SK-N-SH (cell line): ENCODE measurements at regions not wholly inside any gene's neighbourhood (a gene's known extent, or its start where the extent isn't known, plus 50 kb on each side); places are given as distances from the start of the nearest gene placed in this dataset.

Experiments used
- CTCF ChIA-PET: fragments of 300-600, 350-600 bp; formaldehyde crosslinking; extraction: SDS; loops from one replicate; lab custom pipeline; 2021; lab: Yijun Ruan, JAX
- POLR2A ChIA-PET: fragments of 350-600 bp; sonication (Branson Sonifier 250); formaldehyde crosslinking; extraction: SDS; loops from one replicate; lab custom pipeline; 2020; ENCODE audit warnings: antibody characterized with exemption, inconsistent platforms; lab: Yijun Ruan, JAX
- DNase-seq: peaks from one replicate; pipeline ENCODE4 v3.0.0; 2012
- H2AFZ ChIP-seq: fragments of 200-600 bp; sonication (generic); 2 replicates; pipeline ENCODE4 v1.8.1; 2016; ENCODE audit warnings: antibody characterized with exemption, mild to moderate bottlenecking, low read depth
- H3F3A ChIP-seq: fragments of 200-600 bp; sonication (generic); replicated peaks from 2 replicates; pipeline ENCODE3; 2016; ENCODE audit warnings: antibody characterized with exemption, mild to moderate bottlenecking; ENCODE audit not compliant: insufficient read depth
- H3K27ac ChIP-seq, 2 experiments: fragments of 200-500 bp in 1 of 2; fragments of 200-600 bp in 1 of 2; sonication (Bioruptor generic) in 1 of 2; sonication (generic), shearing (Covaris generic) in 1 of 2; 2 replicates each; pipeline versions ENCODE4 v1.5.1 to v1.6.1; 2014 to 2016; ENCODE audit warnings: low read depth in 2 of 2, inconsistent platforms in 1 of 2, low read length in 1 of 2, mild to moderate bottlenecking in 1 of 2, mixed read lengths in 1 of 2
- H3K27me3 ChIP-seq: fragments of 200-600 bp; sonication (generic), shearing (Covaris generic); 2 replicates; pipeline ENCODE4 v1.6.1; 2016; ENCODE audit warnings: mixed run types; ENCODE audit not compliant: insufficient read depth
- H3K36me3 ChIP-seq, 2 experiments: fragments of 200-500 bp in 1 of 2; fragments of 200-600 bp in 1 of 2; sonication (Bioruptor generic) in 1 of 2; sonication (generic) in 1 of 2; replicated peaks in 1 of 2; 2 replicates each; pipeline versions ENCODE3 to v1.5.1; 2014 to 2016; ENCODE audit warnings: low read length in 1 of 2, mild to moderate bottlenecking in 1 of 2; ENCODE audit not compliant: insufficient read depth in 2 of 2, control insufficient read depth in 1 of 2
- H3K4me1 ChIP-seq, 2 experiments: fragments of 200-500 bp in 1 of 2; fragments of 200-600 bp in 1 of 2; sonication (Bioruptor generic) in 1 of 2; sonication (generic), shearing (Covaris generic) in 1 of 2; 2 replicates each; pipeline versions ENCODE4 v1.5.1 to v1.6.1; 2014 to 2016; ENCODE audit warnings: low read depth in 1 of 2, low read length in 1 of 2, mixed run types in 1 of 2; ENCODE audit not compliant: insufficient read depth in 2 of 2, control insufficient read depth in 1 of 2
- H3K4me2 ChIP-seq: fragments of 200-600 bp; sonication (generic), shearing (Covaris generic); 2 replicates; pipeline ENCODE4 v1.6.1; 2017; ENCODE audit warnings: mixed run types
- H3K4me3 ChIP-seq, 2 experiments: fragments of 200-500 bp in 1 of 2; fragments of 200-600 bp in 1 of 2; sonication (Bioruptor generic) in 1 of 2; sonication (generic), shearing (Covaris generic) in 1 of 2; 2 replicates each; pipeline versions ENCODE4 v1.5.1 to v1.8.1; 2014 to 2016; ENCODE audit warnings: low read depth in 2 of 2, inconsistent platforms in 1 of 2, low read length in 1 of 2, mild to moderate bottlenecking in 1 of 2, mixed read lengths in 1 of 2, moderate library complexity in 1 of 2
- H3K79me2 ChIP-seq: fragments of 200-600 bp; sonication (generic); 2 replicates; pipeline ENCODE4 v1.8.1; 2017; ENCODE audit warnings: mild to moderate bottlenecking; ENCODE audit not compliant: insufficient read depth
- H3K9ac ChIP-seq: fragments of 200-600 bp; sonication (generic); 2 replicates; pipeline ENCODE4 v1.6.1; 2017; ENCODE audit warnings: mixed run types
- H3K9me2 ChIP-seq: fragments of 200-600 bp; sonication (generic); 2 replicates; pipeline ENCODE4 v1.6.1; 2017; ENCODE audit warnings: mixed run types
- H3K9me3 ChIP-seq: fragments of 200-600 bp; sonication (generic); 2 replicates; pipeline ENCODE4 v1.6.1; 2017; ENCODE audit warnings: mixed run types, mild to moderate bottlenecking, moderate library complexity
- H4K20me1 ChIP-seq: fragments of 200-600 bp; sonication (generic); 2 replicates; pipeline ENCODE4 v1.6.1; 2017; ENCODE audit warnings: mild to moderate bottlenecking, mixed run types; ENCODE audit not compliant: insufficient read depth
- CHD2 ChIP-seq: fragments of 150-350 bp; IDR thresholded peaks from 2 replicates; pipeline ENCODE4 v1.6.1; 2018; ENCODE audit warnings: low read length; ENCODE audit not compliant: partially characterized antibody
- ELF1 ChIP-seq: IDR thresholded peaks from 2 replicates; pipeline ENCODE4 v1.4.0; 2012
- EP300 ChIP-seq, 2 experiments: IDR thresholded peaks; 2 replicates each; pipeline versions ENCODE4 v1.4.0 to v1.6.1; 2012; ENCODE audit warnings: borderline replicate concordance in 1 of 2, low read depth in 1 of 2, low read length in 1 of 2
- EZH2phosphoT487 ChIP-seq: fragments of 200-600 bp; sonication (generic); IDR thresholded peaks from 2 replicates; pipeline ENCODE4 v1.6.1; 2017; ENCODE audit warnings: low read depth, mixed run types, mild to moderate bottlenecking, antibody characterized with exemption, moderate library complexity, borderline replicate concordance
- FOSL2 ChIP-seq: IDR thresholded peaks from 2 replicates; pipeline ENCODE4 v1.4.0; 2012; ENCODE audit warnings: low read depth, mild to moderate bottlenecking, moderate library complexity, borderline replicate concordance
- FOXM1 ChIP-seq: IDR thresholded peaks from 2 replicates; pipeline ENCODE4 v1.4.0; 2012; ENCODE audit warnings: low read depth, mild to moderate bottlenecking
- GABPA ChIP-seq: IDR thresholded peaks from 2 replicates; pipeline ENCODE4 v1.4.0; 2012; ENCODE audit warnings: low read depth, mild to moderate bottlenecking
- GATA2 ChIP-seq: sonication (generic); formaldehyde crosslinking; IDR thresholded peaks from 2 replicates; pipeline ENCODE4 v1.5.0; 2020; ENCODE audit warnings: mild to moderate bottlenecking, missing genetic modification reagents
- IRF3 ChIP-seq: fragments of 150-350 bp; IDR thresholded peaks from 2 replicates; pipeline ENCODE4 v1.6.1; 2016; ENCODE audit warnings: mild to moderate bottlenecking, low read depth, low read length
- MAX ChIP-seq: IDR thresholded peaks from 2 replicates; pipeline ENCODE4 v1.4.0; 2012; ENCODE audit warnings: low read depth
- NFIC ChIP-seq: IDR thresholded peaks from 2 replicates; pipeline ENCODE4 v1.4.0; 2012; ENCODE audit warnings: borderline replicate concordance
- NRF1 ChIP-seq: IDR thresholded peaks from 2 replicates; pipeline ENCODE4 v1.6.1; 2012; ENCODE audit warnings: low read depth, mild to moderate bottlenecking, low read length
- REST ChIP-seq: IDR thresholded peaks from 2 replicates; pipeline ENCODE4 v1.6.1; 2012; ENCODE audit warnings: mild to moderate bottlenecking, low read depth, low read length, moderate library complexity
- RXRA ChIP-seq: IDR thresholded peaks from 2 replicates; pipeline ENCODE4 v1.4.0; 2012; ENCODE audit warnings: low read depth, mild to moderate bottlenecking, borderline replicate concordance
- SIN3A ChIP-seq: IDR thresholded peaks from 2 replicates; pipeline ENCODE4 v1.6.1; 2012; ENCODE audit warnings: low read depth, mild to moderate bottlenecking, low read length, moderate library complexity, borderline replicate concordance
- SMC3 ChIP-seq: IDR thresholded peaks from 2 replicates; pipeline ENCODE4 v1.6.1; 2012; ENCODE audit warnings: low read depth, low read length, improper control_type of control experiment
- TAF1 ChIP-seq: IDR thresholded peaks from 2 replicates; pipeline ENCODE4 v1.6.1; 2012; ENCODE audit warnings: low read depth, mild to moderate bottlenecking, low read length, moderate library complexity, borderline replicate concordance
- TEAD4 ChIP-seq: IDR thresholded peaks from 2 replicates; pipeline ENCODE4 v1.4.0; 2012; ENCODE audit warnings: mild to moderate bottlenecking, borderline replicate concordance; ENCODE audit not compliant: insufficient read depth
- USF2 ChIP-seq: fragments of 150-350 bp; IDR thresholded peaks from 2 replicates; pipeline ENCODE4 v1.6.1; 2017; ENCODE audit warnings: antibody characterized with exemption, low read length, low read depth, borderline replicate concordance
- YY1 ChIP-seq: IDR thresholded peaks from 2 replicates; pipeline ENCODE4 v1.4.0; 2012; ENCODE audit warnings: low read depth, mild to moderate bottlenecking
- WGBS: methylation state at CpG from one replicate; pipeline ENCODE4 v1.1.6; 2017; ENCODE audit warnings: low lambda C conversion rate; 5-methylcytosine and 5-hydroxymethylcytosine counted together

- H3K4me1 ChIP-seq = no peaks in the 10 kb centered on the region
- WGBS = 5% methylated on average over 7 of the region's 7 CpGs
- H3K9ac ChIP-seq = no peak overlapping the region
- no peaks in the 10 kb centered on the region for H3K36me3 ChIP-seq
- H3K4me2 ChIP-seq = no peak overlapping the region
- POLR2A ChIA-PET = no interaction called here
- CTCF ChIA-PET = no interaction called here
- no peak overlapping the region for H2AFZ ChIP-seq
- H3F3A ChIP-seq = no peaks in the 10 kb centered on the region
- no peak for TF ChIP-seq CHD2
- TF ChIP-seq TAF1 = no peak
- TF ChIP-seq USF2 = no peak
- TF ChIP-seq SIN3A = no peak
- TF ChIP-seq YY1 = no peak
- TF ChIP-seq EZH2phosphoT487 = no peak
- TF ChIP-seq NFIC = no peak
- no peak for TF ChIP-seq GABPA
- no peak for TF ChIP-seq ELF1
- TF ChIP-seq RXRA = no peak
- TF ChIP-seq EP300 (IDR thresholded peaks at IDR 0.05; ENCODE audit: borderline replicate concordance in 1 of 2, low read depth in 1 of 2, low read length in 1 of 2) = no peak
- no peak for TF ChIP-seq MAX
- no peak for TF ChIP-seq FOXM1
- no peak for TF ChIP-seq FOSL2
- no peak for TF ChIP-seq SMC3
- no peak for TF ChIP-seq IRF3
- TF ChIP-seq REST = no peak
- no peak for TF ChIP-seq NRF1
- no peak for TF ChIP-seq TEAD4
- no peak for TF ChIP-seq GATA2
- TF ChIP-seq, all 33 proteins: peak for 0
- Histone ChIP-seq H3K27ac (no peak overlapping the region), H4K20me1 (no peaks in the 10 kb centered on the region), H3K4me3 (no peak overlapping the region), H3K79me2 (no peaks in the 10 kb centered on the region), H3K9me3 (no peaks in the 10 kb centered on the region), H3K27me3 (peaks cover 71% of the 10 kb centered on the region), H3K9me2 (no peaks in the 10 kb centered on the region)
- DNase-seq = no peak
These were observed 194.3 kb downstream of the ANKRD30B start for GRCh38 chr18:14942275-14942674.
